Activated CD4-positive, CD25-positive, alpha-beta regulatory T cell treated with anti-CD3 and anti-CD28 coated beads, Interleukin-2, amount 50 U/mL, for 16 hours (primary cell): ENCODE measurements at regions not wholly inside any gene's neighbourhood (a gene's known extent, or its start where the extent isn't known, plus 50 kb on each side); places are given as distances from the start of the nearest gene placed in this dataset.
"Not testable (repeated sequence)": the region's sequence is repeated elsewhere in the genome, so short reads cannot be mapped to it uniquely, and the experiment has no call there.

Experiments used
- DNase-seq: peaks from one replicate; pipeline ENCODE4 v3.0.0-alpha.2; 2020; ENCODE audit warnings: low read depth, low spot score

GRCh38 chr4:17436047-17436749 is 75.7 kb downstream of the QDPR start:
- not testable (repeated sequence) for DNase-seq

GRCh38 chr4:17433827-17434226 is 78.1 kb downstream of the QDPR start:
- no peak for DNase-seq

GRCh38 chr4:17427991-17428390 is 83.9 kb downstream of the QDPR start:
- DNase-seq = no peak

GRCh38 chr4:17426222-17426621 is 85.7 kb downstream of the QDPR start:
- no peak for DNase-seq

GRCh38 chr4:17418010-17418409 is 93.9 kb downstream of the QDPR start:
- DNase-seq = no peak

GRCh38 chr4:17414392-17414791 is 97.5 kb downstream of the QDPR start:
- no peak for DNase-seq

GRCh38 chr4:17400686-17401085 is 111.2 kb downstream of the QDPR start:
- no peak for DNase-seq

- DNase-seq = no peak
Measured at GRCh38 chr4:17398805-17399204, 113.1 kb downstream of the QDPR start.

- DNase-seq = no peak
Measured at GRCh38 chr4:17398035-17398434, 113.9 kb downstream of the QDPR start.

GRCh38 chr4:17397611-17398010 is 114.3 kb downstream of the QDPR start:
- no peak for DNase-seq

- no peak for DNase-seq
Measured at GRCh38 chr4:17385403-17385802, 126.5 kb downstream of the QDPR start.

DNA sequence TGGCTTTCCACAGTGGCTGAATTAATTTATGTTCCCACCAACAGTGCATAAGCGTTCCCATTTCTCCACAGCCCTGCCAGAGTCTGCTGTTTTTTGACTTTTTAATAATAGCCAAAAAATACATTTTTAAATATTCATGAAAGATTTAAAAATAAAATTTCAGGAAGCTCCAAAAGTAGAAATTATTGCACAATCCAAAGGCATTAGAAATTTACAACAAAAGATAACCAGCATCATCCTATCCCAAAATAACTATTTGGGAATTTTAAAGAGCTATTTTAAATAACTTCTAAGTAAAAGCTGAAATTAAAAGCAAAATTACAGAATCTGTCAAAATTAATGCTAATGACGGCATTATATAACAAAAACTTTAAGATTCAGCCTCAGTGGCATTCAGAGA is 131.5 kb downstream of the QDPR start:
- no peak for DNase-seq

- no peak for DNase-seq
Measured at GRCh38 chr4:17376205-17376604, 135.7 kb downstream of the QDPR start.

DNA sequence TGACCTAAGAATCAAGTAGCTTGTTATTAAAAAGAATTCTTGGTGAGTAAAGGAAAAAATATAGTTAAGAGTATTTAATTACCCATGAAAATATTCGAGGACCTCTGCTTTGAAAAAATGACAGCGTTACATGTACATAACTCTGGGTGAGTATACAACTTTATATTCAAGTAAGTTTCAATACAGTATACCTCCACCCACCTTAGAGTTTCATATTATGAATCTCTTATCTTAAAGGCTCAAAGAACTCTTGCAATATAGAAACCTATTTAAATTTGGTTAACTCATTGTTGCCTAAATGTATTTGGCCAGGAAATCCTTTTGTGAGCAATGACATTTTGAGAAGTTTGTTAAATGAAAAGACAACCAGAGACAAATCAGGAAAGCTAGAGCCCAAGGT is 138.2 kb downstream of the QDPR start:
- DNase-seq = no peak

DNA sequence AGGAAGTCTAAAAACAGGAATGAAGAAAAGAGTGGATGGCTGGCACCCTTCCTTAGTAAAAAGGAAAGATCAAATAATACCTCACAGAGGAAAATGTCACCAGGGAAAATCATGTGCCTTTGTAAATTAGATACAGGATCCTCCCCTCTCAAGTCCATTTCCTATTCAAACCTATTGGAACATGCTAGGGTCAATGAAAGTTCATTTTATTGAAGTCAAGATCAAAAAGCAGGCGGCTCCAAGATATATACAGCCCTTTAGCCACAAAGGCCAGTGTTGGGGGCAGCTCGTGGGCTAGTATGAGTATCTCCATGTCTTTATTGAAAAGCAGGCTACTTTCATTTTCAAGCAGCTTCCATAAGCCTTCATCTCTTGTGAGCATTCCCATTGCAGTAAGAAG is 141.1 kb downstream of the QDPR start:
- DNase-seq = no peak

GRCh38 chr4:17368408-17368807 is 143.5 kb downstream of the QDPR start:
- DNase-seq = no peak

DNA sequence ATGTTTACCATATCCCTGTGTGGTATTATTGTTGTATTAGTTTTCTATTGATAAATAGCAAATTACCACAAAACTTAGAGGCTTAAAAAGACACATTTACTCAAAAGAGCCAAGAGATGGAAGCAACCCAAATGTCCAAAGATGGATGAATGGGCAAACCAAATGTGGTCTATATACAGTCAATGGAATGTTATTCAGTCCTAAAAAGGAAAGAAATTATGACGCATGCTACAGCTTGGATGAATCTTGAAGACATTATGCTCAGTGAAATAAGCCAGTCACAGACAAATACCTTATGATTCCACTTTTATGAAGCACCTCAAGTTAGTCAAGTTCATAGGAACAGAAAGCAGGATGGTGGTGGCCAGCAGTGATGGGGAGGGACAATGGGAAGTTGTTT is 144.7 kb downstream of the QDPR start:
- no peak for DNase-seq

DNA sequence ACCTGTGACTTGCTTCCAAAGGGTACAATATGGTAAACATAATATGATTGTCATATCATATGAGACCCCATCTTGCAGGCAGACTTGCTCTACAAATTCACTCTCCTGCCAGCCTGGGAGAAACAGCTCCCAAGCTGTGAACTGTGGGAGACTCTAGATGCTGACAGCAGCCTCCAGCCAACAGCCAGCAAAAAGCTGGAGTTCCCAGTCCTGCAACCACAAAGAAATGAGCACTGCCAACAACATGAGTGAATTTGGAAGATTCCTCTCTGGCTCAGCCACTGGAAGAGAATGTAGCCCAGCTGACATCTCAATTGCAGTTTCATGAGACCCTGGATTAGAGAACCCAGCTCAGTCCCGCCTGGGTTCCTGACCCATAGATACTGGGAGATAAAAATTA is 145.4 kb downstream of the QDPR start:
- no peak for DNase-seq

GRCh38 chr4:17362430-17362829 is 149.5 kb downstream of the QDPR start:
- DNase-seq = no peak

GRCh38 chr4:17358241-17358640 is 153.6 kb downstream of the QDPR start:
- no peak for DNase-seq

DNA sequence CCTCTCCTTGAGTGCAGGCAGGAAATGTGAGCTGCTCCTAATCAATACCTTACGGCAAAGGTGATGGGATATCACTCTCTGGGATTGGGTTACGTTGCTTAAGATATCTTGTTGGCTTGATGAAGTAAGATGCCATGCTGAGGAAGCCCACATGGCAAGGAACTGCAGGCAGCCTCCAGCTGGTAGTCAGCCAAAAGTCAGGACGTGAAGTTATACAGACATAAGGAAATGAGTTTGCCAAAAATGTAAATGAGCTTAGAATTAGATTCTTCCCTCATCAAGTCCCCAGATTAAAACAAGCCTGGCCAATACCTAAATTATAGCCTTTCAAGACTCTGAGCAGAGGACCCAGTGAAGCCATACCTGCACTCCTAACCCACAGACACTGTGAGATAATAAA is 155.0 kb downstream of the QDPR start:
- no peak for DNase-seq

- DNase-seq = no peak
Measured at GRCh38 chr4:17352357-17352756, 159.5 kb downstream of the QDPR start.

- no peak for DNase-seq
Measured at GRCh38 chr4:17347445-17347844, 164.4 kb downstream of the QDPR start.

DNA sequence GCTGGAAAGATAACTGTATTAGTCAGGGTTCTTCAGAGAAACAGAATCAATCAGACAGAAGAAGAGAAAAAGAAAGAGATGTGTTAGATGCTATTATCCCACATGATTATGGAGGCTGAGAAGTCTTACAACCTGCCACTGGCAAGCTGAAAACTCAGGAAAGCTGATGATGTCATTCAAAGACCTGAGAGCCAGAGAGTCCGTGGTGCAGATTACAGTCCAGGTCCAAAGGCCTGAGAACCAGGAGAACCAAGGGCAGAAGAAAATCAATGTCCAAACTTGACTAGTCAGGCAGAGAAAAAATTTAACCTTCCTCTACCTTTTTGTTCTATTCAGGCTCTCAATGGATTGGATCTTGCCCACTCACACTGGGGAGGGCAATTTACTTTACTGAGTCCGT is 172.5 kb downstream of the QDPR start:
- DNase-seq = no peak
